HL-60 (cell line): ENCODE measurements at regions not wholly inside any gene's neighbourhood (a gene's known extent, or its start where the extent isn't known, plus 50 kb on each side); places are given as distances from the start of the nearest gene placed in this dataset.

Source experiments
- DNase-seq, 2 experiments: peaks; one replicate each; pipeline ENCODE4 v3.0.0-alpha.2; 2010 to 2020; ENCODE audit warnings: low read depth in 1 of 2, low spot score in 1 of 2
- H3K27ac ChIP-seq: fragments of 250-450 bp; sonication (Bioruptor Pico); replicated peaks from 2 replicates; pipeline ENCODE4 v1.5.1; 2020; ENCODE audit warnings: mild to moderate bottlenecking, moderate library complexity
- H3K27me3 ChIP-seq: fragments of 250-450 bp; sonication (Bioruptor Pico); 2 replicates; pipeline ENCODE4 v1.5.1; 2021; ENCODE audit warnings: mild to moderate bottlenecking, moderate library complexity; ENCODE audit not compliant: insufficient read depth, poor library complexity, severe bottlenecking
- H3K4me3 ChIP-seq: replicated peaks from 2 replicates; pipeline ENCODE4 v1.5.1; 2011; ENCODE audit warnings: mild to moderate bottlenecking, control low read depth, low read length; ENCODE audit not compliant: insufficient read depth
- CTCF ChIP-seq: IDR thresholded peaks from one replicate; pipeline ENCODE4 v1.5.1; 2011; ENCODE audit warnings: low read length, control low read depth, inconsistent platforms; ENCODE audit not compliant: insufficient read depth
- GABPA ChIP-seq: IDR thresholded peaks from 2 replicates; pipeline ENCODE4 v1.6.1; 2012; ENCODE audit warnings: low read depth
- POLR2AphosphoS5 ChIP-seq: IDR thresholded peaks from 2 replicates; pipeline ENCODE4 v1.6.1; 2012; ENCODE audit warnings: low read depth
- REST ChIP-seq: IDR thresholded peaks from 2 replicates; pipeline ENCODE4 v1.6.1; 2012; ENCODE audit warnings: low read depth; ENCODE audit not compliant: insufficient replicate concordance
- SPI1 ChIP-seq: IDR thresholded peaks from 2 replicates; pipeline ENCODE4 v1.6.1; 2012; ENCODE audit warnings: low read depth, mild to moderate bottlenecking, borderline replicate concordance

- Histone ChIP-seq H3K27ac (no peak overlapping the region), H3K4me3 (no peak overlapping the region), H3K27me3 (no peaks in the 10 kb centered on the region)
- DNase-seq = no peak
- TF ChIP-seq SPI1 (no peak), POLR2AphosphoS5 (no peak), REST (no peak), CTCF (no peak), GABPA (no peak)
Observed at GRCh38 chr13:73578251-73578875, 519.6 kb downstream of the KLF5 start.

GRCh38 chr13:73576291-73576690 lies 517.5 kb downstream of the KLF5 start:
- no peak overlapping the region for H3K27ac ChIP-seq
- no peaks in the 10 kb centered on the region for H3K27me3 ChIP-seq
- no peak for DNase-seq
- TF ChIP-seq REST (no peak), SPI1 (no peak), CTCF (no peak), POLR2AphosphoS5 (no peak), GABPA (no peak)
- H3K4me3 ChIP-seq = no peak overlapping the region

GRCh38 chr13:73572824-73573223 lies 514.0 kb downstream of the KLF5 start:
- H3K27me3 ChIP-seq = no peaks in the 10 kb centered on the region
- H3K4me3 ChIP-seq = no peak overlapping the region
- DNase-seq = no peak
- no peak for TF ChIP-seq SPI1
- no peak for TF ChIP-seq CTCF
- TF ChIP-seq GABPA = no peak
- TF ChIP-seq REST = no peak
- TF ChIP-seq POLR2AphosphoS5 = no peak
- no peak overlapping the region for H3K27ac ChIP-seq
